ENCODE measurements at regions not wholly inside any gene's neighbourhood (a gene's known extent, or its start where the extent isn't known, plus 50 kb on each side); places are given as distances from the start of the nearest gene placed in this dataset.
"Not testable (repeated sequence)": the region's sequence is repeated elsewhere in the genome, so short reads cannot be mapped to it uniquely, and the experiment has no call there.

- H3K4me3 ChIP-seq (ENCODE audit: low read depth, low read length) = no peak overlapping the region
- TF ChIP-seq CTCF (IDR thresholded peaks at IDR 0.05; ENCODE audit: control insufficient read depth, extremely low read depth, insufficient read depth) = no peak
- DNase-seq (ENCODE audit: low read depth) = no peak
These were observed 61.5 kb downstream of the PRDM13 start for GRCh38 chr6:99668036-99668705.

- DNase-seq (ENCODE audit: low read depth) = no peak
- no peak overlapping the region for H3K4me3 ChIP-seq (ENCODE audit: low read depth, low read length)
- TF ChIP-seq CTCF (IDR thresholded peaks at IDR 0.05; ENCODE audit: control insufficient read depth, extremely low read depth, insufficient read depth) = no peak
These were observed 83.5 kb downstream of the PRDM13 start for GRCh38 chr6:99689916-99690685.

DNA sequence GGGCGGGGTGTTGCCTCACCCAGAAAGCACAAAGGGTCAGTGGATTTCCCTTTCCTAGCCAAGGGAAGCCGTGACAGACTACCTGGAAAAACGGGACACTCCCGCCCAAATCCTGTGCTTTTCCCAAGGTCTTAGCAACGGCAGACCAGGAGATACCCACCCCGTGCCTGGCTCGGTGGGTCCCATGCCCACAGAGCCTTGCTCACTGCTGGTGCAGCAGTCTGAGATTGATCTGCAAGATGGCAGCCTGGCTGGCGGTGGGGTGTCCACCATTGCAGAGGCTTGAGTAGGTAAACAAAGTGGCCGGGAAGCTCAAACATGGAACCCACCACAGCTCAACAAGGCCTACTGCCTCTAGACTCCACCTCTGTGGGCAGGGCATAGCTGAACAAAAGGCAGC lies 95.7 kb downstream of the PRDM13 start:
- not testable (repeated sequence) for H3K4me3 ChIP-seq (ENCODE audit: low read depth, low read length); DNase-seq (ENCODE audit: low read depth)

- TF ChIP-seq CTCF (IDR thresholded peaks at IDR 0.05; ENCODE audit: control insufficient read depth, extremely low read depth, insufficient read depth) = no peak
- no peak for DNase-seq (ENCODE audit: low read depth)
- H3K4me3 ChIP-seq (ENCODE audit: low read depth, low read length) = no peak overlapping the region
These were observed 102.4 kb downstream of the PRDM13 start for GRCh38 chr6:99709062-99709461.

DNA sequence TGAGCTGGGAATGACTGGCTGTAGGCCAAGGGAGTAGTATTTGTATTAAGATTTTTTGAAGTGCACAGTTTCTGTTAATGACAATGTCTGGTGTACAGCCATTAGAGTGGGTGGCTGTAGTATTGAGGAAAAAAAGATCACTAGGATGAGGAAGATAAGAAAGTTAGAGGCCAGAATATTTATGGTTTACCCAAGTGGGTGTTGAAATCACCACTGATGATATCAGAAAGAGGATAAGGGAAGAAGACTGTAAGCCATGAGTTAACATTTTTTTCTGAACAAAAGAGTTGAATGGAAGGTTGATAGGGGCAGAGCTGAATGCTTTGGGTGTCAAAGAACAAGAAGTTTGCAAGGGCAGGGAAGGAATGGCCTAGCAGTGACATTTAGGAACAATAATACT lies 104.7 kb downstream of the PRDM13 start:
- no peak overlapping the region for H3K4me3 ChIP-seq (ENCODE audit: low read depth, low read length)
- TF ChIP-seq CTCF (IDR thresholded peaks at IDR 0.05; ENCODE audit: control insufficient read depth, extremely low read depth, insufficient read depth) = no peak
- no peak for DNase-seq (ENCODE audit: low read depth)

- DNase-seq (ENCODE audit: low read depth) = no peak
- H3K4me3 ChIP-seq (ENCODE audit: low read depth, low read length) = no peak overlapping the region
- no peak for TF ChIP-seq CTCF (IDR thresholded peaks at IDR 0.05; ENCODE audit: control insufficient read depth, extremely low read depth, insufficient read depth)
These were observed 105.3 kb downstream of the PRDM13 start for GRCh38 chr6:99711925-99712324.

DNA sequence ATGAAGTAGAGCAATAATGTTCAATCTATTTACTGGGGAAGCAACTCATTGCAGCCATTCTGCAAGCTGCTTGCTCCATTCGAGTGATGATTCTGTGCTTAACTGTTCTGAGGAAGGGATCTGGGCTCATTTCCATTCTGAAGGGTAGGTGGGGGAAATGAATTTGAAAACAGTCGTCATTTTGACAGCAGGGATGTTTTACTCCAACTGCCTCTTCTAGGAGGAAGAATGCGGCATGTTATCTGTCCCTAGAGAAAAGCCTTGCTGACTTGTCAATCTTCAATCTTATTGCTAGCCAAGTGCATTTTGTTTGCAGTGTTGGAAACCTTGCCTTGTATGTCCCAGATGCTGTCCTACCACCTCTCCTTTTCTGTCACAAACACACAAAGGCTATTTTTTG lies 105.9 kb downstream of the PRDM13 start:
- DNase-seq (ENCODE audit: low read depth) = no peak
- H3K4me3 ChIP-seq (ENCODE audit: low read depth, low read length) = no peak overlapping the region
- no peak for TF ChIP-seq CTCF (IDR thresholded peaks at IDR 0.05; ENCODE audit: control insufficient read depth, extremely low read depth, insufficient read depth)

GRCh38 chr6:99722043-99722442 lies 115.4 kb downstream of the PRDM13 start:
- not testable (repeated sequence) for DNase-seq (ENCODE audit: low read depth); H3K4me3 ChIP-seq (ENCODE audit: low read depth, low read length)

- not testable (repeated sequence) for DNase-seq (ENCODE audit: low read depth); H3K4me3 ChIP-seq (ENCODE audit: low read depth, low read length)
These were observed 123.6 kb downstream of the PRDM13 start for GRCh38 chr6:99730237-99730636.

Data from LNCaP clone FGC (cell line).